ENCODE measurements at regions not wholly inside any gene's neighbourhood (a gene's known extent, or its start where the extent isn't known, plus 50 kb on each side); places are given as distances from the start of the nearest gene placed in this dataset.

DNA sequence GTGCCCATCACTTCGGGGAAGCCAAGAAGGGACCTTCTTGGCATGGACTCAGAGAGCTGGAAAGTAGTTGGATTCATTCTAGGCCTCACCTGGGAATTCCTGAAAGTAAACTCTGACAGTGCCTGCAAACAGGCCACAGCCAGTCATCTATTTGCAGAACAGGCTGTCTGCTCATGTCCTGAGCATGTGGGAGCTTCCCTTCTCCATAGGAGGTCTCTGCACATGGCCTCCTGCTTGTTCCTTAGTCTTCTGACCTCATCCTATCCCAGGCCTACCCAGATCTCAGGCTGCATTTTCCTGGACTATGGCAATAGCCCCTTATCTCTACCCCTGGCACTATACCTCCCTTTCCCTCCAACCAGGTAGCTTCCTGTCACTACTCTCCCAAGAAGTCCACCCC, 67.2 kb upstream of the FSTL4 start:
- ChIA-PET POLR2A (no interaction called here), CTCF (no interaction called here)
- BruUV-seq (replicated peaks) = no TSS peak
- TF ChIP-seq REST (IDR thresholded peaks at IDR 0.05; ENCODE audit: insufficient read depth in 1 of 2, low read depth in 2 of 2, low read length in 1 of 2) (no peak), SIN3A (IDR thresholded peaks at IDR 0.05; ENCODE audit: borderline replicate concordance, insufficient read depth, low read depth, low read length) (no peak), POLR2AphosphoS5 (IDR thresholded peaks at IDR 0.05; ENCODE audit: low read depth, low read length) (no peak), TCF7L2 (IDR thresholded peaks at IDR 0.05; ENCODE audit: low read depth, low read length) (no peak)
- TF ChIP-seq, protein P1, sequence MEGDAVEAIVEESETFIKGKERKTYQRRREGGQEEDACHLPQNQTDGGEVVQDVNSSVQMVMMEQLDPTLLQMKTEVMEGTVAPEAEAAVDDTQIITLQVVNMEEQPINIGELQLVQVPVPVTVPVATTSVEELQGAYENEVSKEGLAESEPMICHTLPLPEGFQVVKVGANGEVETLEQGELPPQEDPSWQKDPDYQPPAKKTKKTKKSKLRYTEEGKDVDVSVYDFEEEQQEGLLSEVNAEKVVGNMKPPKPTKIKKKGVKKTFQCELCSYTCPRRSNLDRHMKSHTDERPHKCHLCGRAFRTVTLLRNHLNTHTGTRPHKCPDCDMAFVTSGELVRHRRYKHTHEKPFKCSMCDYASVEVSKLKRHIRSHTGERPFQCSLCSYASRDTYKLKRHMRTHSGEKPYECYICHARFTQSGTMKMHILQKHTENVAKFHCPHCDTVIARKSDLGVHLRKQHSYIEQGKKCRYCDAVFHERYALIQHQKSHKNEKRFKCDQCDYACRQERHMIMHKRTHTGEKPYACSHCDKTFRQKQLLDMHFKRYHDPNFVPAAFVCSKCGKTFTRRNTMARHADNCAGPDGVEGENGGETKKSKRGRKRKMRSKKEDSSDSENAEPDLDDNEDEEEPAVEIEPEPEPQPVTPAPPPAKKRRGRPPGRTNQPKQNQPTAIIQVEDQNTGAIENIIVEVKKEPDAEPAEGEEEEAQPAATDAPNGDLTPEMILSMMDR (IDR thresholded peaks at IDR 0.05) = no peak
- H3K4me1 ChIP-seq (ENCODE audit: control insufficient read depth, insufficient read depth, low read length) = no peaks in the 10 kb centered on the region
- H3K9me3 ChIP-seq (ENCODE audit: control insufficient read depth, insufficient read depth, low read depth, low read length) = no peaks in the 10 kb centered on the region
- H3K4me3 ChIP-seq (ENCODE audit: low read depth in 2 of 2, low read length in 2 of 2) = no peak overlapping the region
- no peaks in the 10 kb centered on the region for H3K36me3 ChIP-seq (ENCODE audit: control insufficient read depth, insufficient read depth, low read length)
- H3K27me3 ChIP-seq (ENCODE audit: control insufficient read depth, insufficient read depth, low read length) = peaks cover 12% of the 10 kb centered on the region
- no peak overlapping the region for H3K27ac ChIP-seq (ENCODE audit: low read length)
- in situ Hi-C loops (cut with HindIII; ENCODE audit: low pct_unique_long_range_greater_than_20kb, low sequenced_read_pairs) = no loop called here
- no peak for DNase-seq (ENCODE audit: low read depth, low spot score)
- intact Hi-C loops (cut with micrococcal nuclease; ENCODE audit: unreplicated experiment) = no loop called here
- ATAC-seq = no peak

- ChIA-PET POLR2A (no interaction called here), CTCF (no interaction called here)
- no peak for TF ChIP-seq SIN3A (IDR thresholded peaks at IDR 0.05; ENCODE audit: borderline replicate concordance, insufficient read depth, low read depth, low read length)
- no peak for TF ChIP-seq REST (IDR thresholded peaks at IDR 0.05; ENCODE audit: insufficient read depth in 1 of 2, low read depth in 2 of 2, low read length in 1 of 2)
- TF ChIP-seq TCF7L2 (IDR thresholded peaks at IDR 0.05; ENCODE audit: low read depth, low read length) = no peak
- no peak for TF ChIP-seq POLR2AphosphoS5 (IDR thresholded peaks at IDR 0.05; ENCODE audit: low read depth, low read length)
- TF ChIP-seq, protein P1 (IDR thresholded peaks at IDR 0.05) = no peak
- no peak overlapping the region for H3K4me3 ChIP-seq (ENCODE audit: low read depth in 2 of 2, low read length in 2 of 2)
- no peaks in the 10 kb centered on the region for H3K9me3 ChIP-seq (ENCODE audit: control insufficient read depth, insufficient read depth, low read depth, low read length)
- no TSS peak for BruUV-seq (replicated peaks)
- intact Hi-C loops (cut with micrococcal nuclease; ENCODE audit: unreplicated experiment) (no loop called here), in situ Hi-C loops (cut with HindIII; ENCODE audit: low pct_unique_long_range_greater_than_20kb, low sequenced_read_pairs) (no loop called here)
- peaks cover 14% of the 10 kb centered on the region for H3K27me3 ChIP-seq (ENCODE audit: control insufficient read depth, insufficient read depth, low read length)
- H3K27ac ChIP-seq (ENCODE audit: low read length) = no peak overlapping the region
- no peaks in the 10 kb centered on the region for H3K4me1 ChIP-seq (ENCODE audit: control insufficient read depth, insufficient read depth, low read length)
- no peaks in the 10 kb centered on the region for H3K36me3 ChIP-seq (ENCODE audit: control insufficient read depth, insufficient read depth, low read length)
- ATAC-seq (no peak), DNase-seq (ENCODE audit: low read depth, low spot score) (no peak)
Observed at GRCh38 chr5:133675376-133676154, 63.2 kb upstream of the FSTL4 start.

All from Panc1 (cell line).